GM23248 (cell line): ENCODE measurements at regions not wholly inside any gene's neighbourhood (a gene's known extent, or its start where the extent isn't known, plus 50 kb on each side); places are given as distances from the start of the nearest gene placed in this dataset.
"Not testable (repeated sequence)": the region's sequence is repeated elsewhere in the genome, so short reads cannot be mapped to it uniquely, and the experiment has no call there.

Source experiments
- DNase-seq: peaks from one replicate; pipeline ENCODE4 v3.0.0-alpha.2; 2015
- H2AFZ ChIP-seq: fragments of 200-600 bp; sonication (generic); 2 replicates; pipeline ENCODE4 v1.6.1; 2016; ENCODE audit warnings: antibody characterized with exemption
- H3F3A ChIP-seq: fragments of 200-600 bp; sonication (generic); 2 replicates; pipeline ENCODE4 v1.6.1; 2016; ENCODE audit warnings: mild to moderate bottlenecking, antibody characterized with exemption, mixed run types; ENCODE audit not compliant: insufficient read depth
- H3K27ac ChIP-seq: fragments of 200-600 bp; sonication (generic); 2 replicates; pipeline ENCODE4 v1.5.1; 2016; ENCODE audit warnings: mild to moderate bottlenecking
- H3K27me3 ChIP-seq: fragments of 200-600 bp; sonication (generic); replicated peaks from 2 replicates; pipeline ENCODE4 v1.6.1; 2016; ENCODE audit warnings: mild to moderate bottlenecking; ENCODE audit not compliant: insufficient read depth
- H3K36me3 ChIP-seq: fragments of 200-600 bp; sonication (generic); 2 replicates; pipeline ENCODE4 v1.6.1; 2016; ENCODE audit warnings: low read depth, mild to moderate bottlenecking
- H3K4me1 ChIP-seq: fragments of 200-600 bp; sonication (generic); 2 replicates; pipeline ENCODE4 v1.6.1; 2016; ENCODE audit warnings: mild to moderate bottlenecking; ENCODE audit not compliant: insufficient read depth
- H3K4me2 ChIP-seq: fragments of 200-600 bp; sonication (generic); one replicate; pipeline ENCODE4 v1.6.1; 2016; ENCODE audit warnings: mild to moderate bottlenecking; ENCODE audit not compliant: unreplicated experiment
- H3K4me3 ChIP-seq: fragments of 200-600 bp; sonication (generic); 2 replicates; pipeline ENCODE4 v1.5.1; 2016; ENCODE audit warnings: mild to moderate bottlenecking
- H3K79me2 ChIP-seq: fragments of 200-600 bp; sonication (generic); 2 replicates; pipeline ENCODE4 v1.6.1; 2016; ENCODE audit warnings: mild to moderate bottlenecking; ENCODE audit not compliant: insufficient read depth
- H3K9ac ChIP-seq: fragments of 200-600 bp; sonication (generic); 2 replicates; pipeline ENCODE4 v1.6.1; 2016; ENCODE audit warnings: mild to moderate bottlenecking
- H3K9me2 ChIP-seq: fragments of 200-600 bp; sonication (generic); 2 replicates; pipeline ENCODE4 v1.6.1; 2016; ENCODE audit warnings: mixed run types, mild to moderate bottlenecking, moderate library complexity; ENCODE audit not compliant: insufficient read depth
- H3K9me3 ChIP-seq: fragments of 200-600 bp; sonication (generic); one replicate; pipeline ENCODE4 v1.6.1; 2017; ENCODE audit warnings: low read depth
- H4K20me1 ChIP-seq: fragments of 200-600 bp; sonication (generic); 2 replicates; pipeline ENCODE4 v1.6.0; 2016; ENCODE audit not compliant: insufficient read depth
- EZH2 ChIP-seq: fragments of 200-600 bp; sonication (generic); IDR thresholded peaks from 2 replicates; pipeline ENCODE4 v1.6.1; 2018; ENCODE audit warnings: antibody characterized with exemption, mild to moderate bottlenecking; ENCODE audit not compliant: insufficient read depth, poor library complexity, severe bottlenecking
- EZH2phosphoT487 ChIP-seq: fragments of 200-600 bp; sonication (generic); IDR thresholded peaks from 2 replicates; pipeline ENCODE4 v1.6.1; 2018; ENCODE audit warnings: antibody characterized with exemption, moderate library complexity, mild to moderate bottlenecking, low read depth; ENCODE audit not compliant: insufficient read depth
- WGBS, 2 experiments: methylation state at CpG; one replicate each; pipeline ENCODE4 v1.1.6; 2015 to 2017; ENCODE audit warnings: low lambda C conversion rate in 2 of 2, low coverage in 1 of 2; ENCODE audit errors: missing lambda C conversion rate in 2 of 2; 5-methylcytosine and 5-hydroxymethylcytosine counted together
- in situ Hi-C: fragments of 300-500 bp; cut with MboI; formaldehyde crosslinking; loops from 2 replicates; pipeline ENCODE4 v1.15.0; 2020

- Histone ChIP-seq H2AFZ (no peak overlapping the region), H3K9me2 (no peaks in the 10 kb centered on the region; the same call in 1 of the 2 replicates), H3K9ac (no peak overlapping the region), H3K27ac (no peak overlapping the region), H4K20me1 (no peaks in the 10 kb centered on the region), H3K9me3 (no peaks in the 10 kb centered on the region), H3K36me3 (no peaks in the 10 kb centered on the region), H3K4me1 (no peaks in the 10 kb centered on the region), H3K4me2 (no peak overlapping the region), H3F3A (no peaks in the 10 kb centered on the region), H3K27me3 (no peaks in the 10 kb centered on the region), H3K79me2 (no peaks in the 10 kb centered on the region), H3K4me3 (no peak overlapping the region)
- TF ChIP-seq EZH2: no peak
- no peak for TF ChIP-seq EZH2phosphoT487
- in situ Hi-C loops: no loop called here
- 68 to 72% methylated on average over 3 of the region's 3 CpGs for WGBS, 2 experiments
- DNase-seq: no peak
Measured at GRCh38 chr5:67728326-67728890, 487.1 kb upstream of the PIK3R1 start.

DNA sequence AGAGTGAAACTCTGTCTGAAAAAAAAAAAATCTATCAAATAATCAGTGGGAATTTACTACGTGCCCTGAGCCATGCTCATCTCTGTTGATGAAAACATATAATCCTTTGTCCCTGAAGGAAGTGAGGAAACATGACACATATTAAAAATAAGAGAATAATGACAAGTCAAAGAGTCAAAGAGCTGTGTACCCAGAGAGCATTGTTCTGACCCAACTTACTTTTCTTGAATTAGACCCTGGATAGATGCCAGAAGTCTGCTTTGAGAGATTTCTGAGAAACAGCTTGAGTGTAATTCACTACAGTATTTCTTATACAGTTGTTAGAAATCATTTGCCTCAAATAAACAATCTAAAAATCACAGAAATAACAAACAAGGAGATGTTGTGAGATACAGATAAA is 490.0 kb upstream of the PIK3R1 start:
- no peaks in the 10 kb centered on the region for H3K36me3 ChIP-seq
- no peak overlapping the region for H3K4me2 ChIP-seq
- no peak overlapping the region for H3K4me3 ChIP-seq
- H3K27me3 ChIP-seq: no peaks in the 10 kb centered on the region
- no peaks in the 10 kb centered on the region for H4K20me1 ChIP-seq
- H3K9ac ChIP-seq: no peak overlapping the region
- H3F3A ChIP-seq: no peaks in the 10 kb centered on the region
- H2AFZ ChIP-seq: no peak overlapping the region
- no peaks in the 10 kb centered on the region for H3K79me2 ChIP-seq
- in situ Hi-C loops: no loop called here
- H3K27ac ChIP-seq: no peak overlapping the region
- TF ChIP-seq EZH2phosphoT487 (no peak), EZH2 (no peak)
- no peaks in the 10 kb centered on the region for H3K4me1 ChIP-seq
- DNase-seq: no peak
- H3K9me3 ChIP-seq: no peaks in the 10 kb centered on the region
- no peaks in the 10 kb centered on the region; the same call in 1 of the 2 replicates for H3K9me2 ChIP-seq
- 72 to 97% methylated on average over 1 of the region's 1 CpG for WGBS, 2 experiments

DNA sequence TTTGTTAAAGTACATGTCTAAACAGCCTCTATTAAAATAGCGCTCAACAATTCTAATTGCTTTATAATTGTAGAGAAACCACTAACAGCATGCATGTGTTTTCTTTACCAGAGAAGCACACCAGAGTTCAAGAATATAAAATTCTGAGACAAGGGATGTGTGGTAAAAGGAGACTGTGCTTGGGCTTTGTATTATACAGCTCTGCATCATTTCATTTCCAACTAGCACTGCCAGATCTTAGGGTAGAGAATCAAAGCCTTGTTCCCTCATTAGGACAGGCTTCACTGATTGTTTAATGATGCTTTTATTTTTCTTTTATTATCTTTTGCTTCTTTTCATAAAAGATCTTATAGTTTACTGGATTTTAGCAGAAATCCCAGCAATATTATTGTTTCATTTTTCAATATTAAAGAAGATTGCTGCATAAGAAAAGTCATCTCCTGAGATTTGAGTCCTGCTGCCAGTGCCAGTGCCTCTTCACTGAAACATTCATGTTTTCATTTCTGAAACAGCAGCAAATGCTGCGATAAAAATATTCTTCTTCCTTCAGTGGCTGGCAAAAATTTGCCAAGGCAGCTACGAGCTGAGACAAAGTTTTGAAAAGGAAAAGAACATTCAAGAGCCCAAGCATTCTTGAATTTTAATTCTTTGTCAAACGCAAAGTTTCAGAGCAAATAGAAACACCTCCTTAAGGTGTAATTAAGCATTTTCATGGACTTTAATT is 491.0 kb upstream of the PIK3R1 start:
- Histone ChIP-seq H3F3A (no peaks in the 10 kb centered on the region), H3K9me3 (no peaks in the 10 kb centered on the region), H2AFZ (no peak overlapping the region), H3K36me3 (no peaks in the 10 kb centered on the region), H3K79me2 (no peaks in the 10 kb centered on the region), H4K20me1 (no peaks in the 10 kb centered on the region), H3K9ac (no peak overlapping the region), H3K4me3 (no peak overlapping the region), H3K9me2 (no peaks in the 10 kb centered on the region; the same call in 1 of the 2 replicates), H3K27ac (no peak overlapping the region), H3K4me1 (no peaks in the 10 kb centered on the region), H3K27me3 (no peaks in the 10 kb centered on the region), H3K4me2 (no peak overlapping the region)
- no peak for TF ChIP-seq EZH2
- TF ChIP-seq EZH2phosphoT487: no peak
- 13 to 15% methylated on average over 4 of the region's 4 CpGs for WGBS, 2 experiments
- in situ Hi-C loops: no loop called here
- no peak for DNase-seq

- Histone ChIP-seq H3K9ac (no peak overlapping the region), H3K4me3 (no peak overlapping the region), H3K4me2 (no peak overlapping the region), H3K79me2 (no peaks in the 10 kb centered on the region), H3K4me1 (no peaks in the 10 kb centered on the region), H3K27ac (no peak overlapping the region), H3K36me3 (no peaks in the 10 kb centered on the region), H3K9me2 (no peaks in the 10 kb centered on the region), H3F3A (no peaks in the 10 kb centered on the region), H4K20me1 (no peaks in the 10 kb centered on the region), H3K27me3 (no peaks in the 10 kb centered on the region), H2AFZ (no peak overlapping the region), H3K9me3 (no peaks in the 10 kb centered on the region)
- 84 to 88% methylated on average over 1 of the region's 1 CpG for WGBS, 2 experiments
- DNase-seq: no peak
- no peak for TF ChIP-seq EZH2phosphoT487
- in situ Hi-C loops: no loop called here
Measured at GRCh38 chr5:67723873-67724272, 491.7 kb upstream of the PIK3R1 start.

- H3K4me2 ChIP-seq, H3K36me3 ChIP-seq, H3K27me3 ChIP-seq, H3K9me2 ChIP-seq, H4K20me1 ChIP-seq, H3F3A ChIP-seq, H3K4me3 ChIP-seq, H3K9me3 ChIP-seq, H2AFZ ChIP-seq, H3K27ac ChIP-seq, H3K79me2 ChIP-seq, DNase-seq, H3K4me1 ChIP-seq, H3K9ac ChIP-seq, in situ Hi-C loops: not testable (repeated sequence)
- WGBS, 2 experiments: 70 to 85% methylated on average over 2 of the region's 2 CpGs
Measured at GRCh38 chr5:67722582-67722981, 493.0 kb upstream of the PIK3R1 start.
